NCI-H128 (cell line): ENCODE measurements at regions not wholly inside any gene's neighbourhood (a gene's known extent, or its start where the extent isn't known, plus 50 kb on each side); places are given as distances from the start of the nearest gene placed in this dataset.

Source experiments
- DNase-seq: peaks from one replicate; lab custom pipeline; 2025; ENCODE audit not compliant: unreplicated experiment; lab: John Stamatoyannopoulos, UW

GRCh38 chr1:221336126-221336525 lies 405.8 kb downstream of the DUSP10 start:
- DNase-seq = no peak

GRCh38 chr1:221337106-221337505 lies 404.8 kb downstream of the DUSP10 start:
- DNase-seq = no peak

- DNase-seq = no peak
These were observed 398.8 kb downstream of the DUSP10 start for GRCh38 chr1:221343136-221343535.

GRCh38 chr1:221343607-221344006 lies 398.3 kb downstream of the DUSP10 start:
- no peak for DNase-seq

GRCh38 chr1:221344693-221345092 lies 397.2 kb downstream of the DUSP10 start:
- DNase-seq = no peak

GRCh38 chr1:221347706-221348105 lies 394.2 kb downstream of the DUSP10 start:
- no peak for DNase-seq

- no peak for DNase-seq
These were observed 391.8 kb downstream of the DUSP10 start for GRCh38 chr1:221350091-221350490.

GRCh38 chr1:221356693-221357092 lies 385.2 kb downstream of the DUSP10 start:
- no peak for DNase-seq

- DNase-seq = no peak
These were observed 378.9 kb downstream of the DUSP10 start for GRCh38 chr1:221363039-221363438.

GRCh38 chr1:221366495-221367110 lies 375.3 kb downstream of the DUSP10 start:
- DNase-seq = no peak

GRCh38 chr1:221371705-221372104 lies 370.2 kb downstream of the DUSP10 start:
- no peak for DNase-seq

GRCh38 chr1:221373795-221374194 lies 368.1 kb downstream of the DUSP10 start:
- no peak for DNase-seq

- DNase-seq = no peak
These were observed 365.6 kb downstream of the DUSP10 start for GRCh38 chr1:221376286-221376685.

GRCh38 chr1:221381910-221382623 lies 359.8 kb downstream of the DUSP10 start:
- DNase-seq = no peak

GRCh38 chr1:221392453-221392852 lies 349.4 kb downstream of the DUSP10 start:
- DNase-seq = no peak

GRCh38 chr1:221394011-221394544 lies 347.8 kb downstream of the DUSP10 start:
- no peak for DNase-seq

GRCh38 chr1:221396526-221396925 lies 345.4 kb downstream of the DUSP10 start:
- DNase-seq = no peak

GRCh38 chr1:221397141-221397540 lies 344.7 kb downstream of the DUSP10 start:
- no peak for DNase-seq

- DNase-seq = no peak
These were observed 344.3 kb downstream of the DUSP10 start for GRCh38 chr1:221397606-221398005.

GRCh38 chr1:221405146-221405545 lies 336.7 kb downstream of the DUSP10 start:
- no peak for DNase-seq

- no peak for DNase-seq
These were observed 333.6 kb downstream of the DUSP10 start for GRCh38 chr1:221408117-221408803.

- DNase-seq = no peak
These were observed 330.6 kb downstream of the DUSP10 start for GRCh38 chr1:221411283-221411682.
